GM21825 (cell line): ENCODE measurements at regions not wholly inside any gene's neighbourhood (a gene's known extent, or its start where the extent isn't known, plus 50 kb on each side); places are given as distances from the start of the nearest gene placed in this dataset.

Experiments used
- ATAC-seq: cut with Tn5 transposase; IDR thresholded peaks from one replicate; pipeline ENCODE4 v1.9.1; 2021; ENCODE audit warnings: mild to moderate bottlenecking, moderate library complexity; ENCODE audit not compliant: unreplicated experiment

- ATAC-seq = no peak
Observed at GRCh38 chr5:159525117-159525516, 194.8 kb upstream of the IL12B start.

GRCh38 chr5:159527546-159528254 is 197.4 kb upstream of the IL12B start:
- no peak for ATAC-seq

- no peak for ATAC-seq
Observed at GRCh38 chr5:159531554-159532105, 201.3 kb upstream of the IL12B start.

DNA sequence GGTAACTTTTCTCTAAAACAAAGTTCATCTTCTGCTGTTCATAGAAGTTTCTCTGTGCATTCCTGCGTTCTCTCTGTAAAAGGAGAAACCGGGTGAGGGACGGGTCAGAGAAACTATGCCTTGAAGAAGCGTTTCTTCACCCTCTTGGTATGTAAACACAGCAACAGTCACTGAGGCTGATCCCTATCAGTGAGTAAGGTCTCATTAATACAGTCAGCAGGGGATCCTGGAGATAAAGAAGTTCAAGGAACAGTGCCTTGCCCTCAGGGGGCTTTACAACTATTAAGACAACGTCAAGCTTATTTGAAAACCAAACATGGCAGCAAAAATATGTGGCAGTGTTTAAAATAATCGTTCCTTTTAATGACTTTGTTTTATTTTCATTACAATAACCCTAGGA is 202.9 kb upstream of the IL12B start:
- ATAC-seq = no peak

GRCh38 chr5:159536166-159536565 is 205.9 kb upstream of the IL12B start:
- ATAC-seq = no peak

- ATAC-seq = no peak
Observed at GRCh38 chr5:159536646-159537045, 206.4 kb upstream of the IL12B start.

DNA sequence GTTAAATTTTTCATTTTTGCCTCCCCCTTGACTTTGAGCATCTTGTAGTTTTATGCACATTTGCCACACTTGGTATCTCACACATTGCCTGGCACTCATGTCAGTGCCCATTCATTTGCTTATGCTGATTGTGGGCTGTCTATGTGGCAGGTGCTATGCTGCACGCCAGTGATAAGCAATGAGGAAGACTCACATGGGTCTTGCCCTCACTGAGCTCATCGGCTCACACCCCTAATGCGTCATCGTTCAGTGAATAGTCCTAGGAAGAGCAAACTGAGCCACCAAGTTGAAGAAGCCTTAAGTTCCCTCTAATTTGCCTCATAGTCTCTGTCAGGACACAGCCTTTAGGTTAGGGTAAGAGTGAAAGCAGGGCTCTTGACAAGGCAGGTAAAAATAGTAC is 209.4 kb upstream of the IL12B start:
- ATAC-seq = no peak

DNA sequence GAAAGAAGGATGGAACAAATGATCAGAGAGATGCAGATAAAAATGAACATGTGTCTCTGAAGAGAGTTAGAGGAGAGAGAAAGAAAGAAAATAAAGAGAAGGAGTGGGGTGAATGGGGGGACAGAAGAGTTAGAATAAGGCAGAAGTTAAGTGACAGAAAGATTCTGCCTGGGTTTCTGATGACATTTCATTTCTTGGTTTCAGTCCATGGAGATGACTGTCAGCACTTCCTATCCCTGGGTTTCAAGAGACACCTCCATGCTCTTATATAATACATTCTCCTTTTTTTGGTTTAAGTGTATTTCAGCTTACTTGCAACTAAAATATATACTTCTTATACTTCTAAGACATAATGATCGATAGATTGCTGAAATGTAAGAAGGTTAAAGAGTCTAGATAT is 213.0 kb upstream of the IL12B start:
- ATAC-seq = no peak

DNA sequence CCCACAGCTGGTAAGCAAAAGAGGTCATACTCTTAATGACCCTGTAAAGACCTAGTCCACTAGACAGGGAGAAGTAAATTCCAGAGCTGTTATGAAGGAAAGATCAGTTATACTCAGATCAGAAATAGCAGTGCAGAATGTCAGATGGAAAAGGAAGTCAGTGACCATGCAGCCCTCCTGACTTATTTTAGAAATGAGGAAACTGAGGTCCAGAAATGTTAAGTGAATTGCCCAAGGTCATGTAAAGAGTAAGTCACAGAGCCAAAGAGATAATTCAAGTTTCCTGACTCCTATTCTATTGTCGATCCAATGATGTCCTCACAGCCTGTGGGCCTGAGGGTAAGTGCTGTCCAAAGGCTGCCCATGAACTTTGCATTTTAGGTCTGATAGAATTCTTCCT is 214.9 kb upstream of the IL12B start:
- ATAC-seq = no peak

GRCh38 chr5:159547466-159548195 is 217.3 kb upstream of the IL12B start:
- ATAC-seq = no peak

DNA sequence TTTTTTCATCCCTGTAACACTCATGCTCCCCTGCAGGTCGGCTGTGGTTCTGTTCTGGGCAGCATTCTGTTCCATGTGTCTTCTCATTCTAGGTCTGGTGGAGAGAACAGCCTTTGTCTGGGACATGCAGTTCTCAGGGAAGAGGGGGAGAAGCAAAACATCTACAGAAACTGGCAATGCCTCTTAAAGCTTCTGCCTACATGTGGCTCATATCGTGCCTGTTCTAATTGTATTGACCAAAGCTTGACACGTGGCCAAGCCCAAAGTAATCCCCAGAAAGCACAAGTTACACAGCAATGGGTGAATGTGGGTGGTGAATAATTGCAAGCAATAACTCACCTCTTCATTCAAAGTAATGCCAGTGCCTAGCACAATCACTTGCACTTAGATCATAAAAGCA is 218.2 kb upstream of the IL12B start:
- ATAC-seq = no peak

DNA sequence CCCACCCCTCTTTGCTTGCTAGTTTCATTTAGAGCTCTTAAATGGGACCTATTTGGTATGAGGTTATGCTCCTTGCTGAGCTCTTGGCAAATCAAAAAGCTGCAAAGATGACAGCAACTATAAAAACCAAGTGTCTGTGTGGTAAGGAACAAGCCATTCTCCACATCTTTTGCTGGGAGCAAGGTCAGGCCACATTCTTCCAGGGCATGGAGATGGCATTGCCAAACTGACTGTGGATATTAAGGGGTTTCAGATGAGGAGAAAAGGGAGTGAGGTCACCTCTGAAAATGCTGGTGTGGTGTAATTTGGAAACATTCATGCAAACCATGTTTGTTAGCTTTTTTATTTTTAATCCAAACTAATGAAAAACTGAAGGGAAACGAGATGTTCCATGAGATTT is 218.8 kb upstream of the IL12B start:
- no peak for ATAC-seq

GRCh38 chr5:159550951-159551350 is 220.7 kb upstream of the IL12B start:
- no peak for ATAC-seq

GRCh38 chr5:159552751-159553150 is 222.5 kb upstream of the IL12B start:
- no peak for ATAC-seq

DNA sequence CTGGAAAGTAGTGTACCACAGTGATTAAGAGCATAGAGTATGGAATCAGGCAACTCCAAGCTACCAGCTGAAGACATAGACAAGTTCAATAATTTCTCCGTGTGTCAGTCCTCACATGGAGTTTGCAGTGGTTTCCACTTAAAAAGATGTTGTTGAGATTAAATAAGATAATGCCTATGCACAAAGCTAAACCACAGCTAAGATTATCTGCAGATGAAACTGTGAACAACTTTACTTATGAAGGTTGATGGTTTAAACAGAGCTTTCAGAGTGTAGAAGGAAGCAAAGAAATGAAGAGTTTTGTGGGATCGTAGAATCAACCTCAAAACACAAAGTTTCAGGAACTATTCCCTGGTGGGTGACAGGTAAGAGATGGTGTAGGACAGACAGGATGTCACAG is 223.5 kb upstream of the IL12B start:
- no peak for ATAC-seq

DNA sequence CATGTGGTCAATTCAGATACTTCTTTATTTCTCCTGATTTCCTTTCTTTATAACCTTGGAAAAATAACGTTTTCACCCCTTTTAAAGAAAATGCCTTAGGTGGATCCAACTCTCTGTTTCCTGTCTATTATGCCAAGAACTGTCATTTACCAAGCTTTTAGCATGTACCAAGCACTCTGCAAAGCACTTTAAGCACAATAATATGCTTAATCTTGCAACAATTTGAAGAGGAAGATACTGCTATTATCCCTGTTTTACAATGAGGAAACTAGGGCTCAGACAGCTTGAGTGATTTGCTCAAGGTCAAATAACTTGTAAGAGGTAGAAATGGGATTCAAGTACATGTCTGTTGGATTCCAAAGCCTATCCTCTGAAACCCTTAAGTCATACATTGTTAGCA is 224.8 kb upstream of the IL12B start:
- ATAC-seq = no peak

DNA sequence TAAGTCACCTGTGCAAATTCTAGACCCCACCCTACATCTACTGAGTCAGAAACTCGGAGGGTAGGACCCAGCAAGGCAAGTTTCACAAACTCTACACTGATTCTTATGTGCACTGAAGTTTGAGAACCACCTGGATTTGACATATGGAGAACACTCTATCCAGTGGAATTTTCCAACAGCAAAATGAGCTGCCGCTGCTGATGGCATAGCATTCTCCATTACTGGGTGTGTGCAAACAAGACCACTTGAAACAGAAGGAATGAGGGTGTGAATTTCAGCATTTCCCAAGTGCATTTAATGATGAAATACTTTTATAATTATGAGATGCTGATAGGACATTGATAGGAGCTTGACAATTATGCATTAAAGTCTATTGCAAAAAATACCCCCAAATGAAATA is 229.1 kb upstream of the IL12B start:
- no peak for ATAC-seq

- ATAC-seq = no peak
Observed at GRCh38 chr5:159560088-159560487, 229.8 kb upstream of the IL12B start.

DNA sequence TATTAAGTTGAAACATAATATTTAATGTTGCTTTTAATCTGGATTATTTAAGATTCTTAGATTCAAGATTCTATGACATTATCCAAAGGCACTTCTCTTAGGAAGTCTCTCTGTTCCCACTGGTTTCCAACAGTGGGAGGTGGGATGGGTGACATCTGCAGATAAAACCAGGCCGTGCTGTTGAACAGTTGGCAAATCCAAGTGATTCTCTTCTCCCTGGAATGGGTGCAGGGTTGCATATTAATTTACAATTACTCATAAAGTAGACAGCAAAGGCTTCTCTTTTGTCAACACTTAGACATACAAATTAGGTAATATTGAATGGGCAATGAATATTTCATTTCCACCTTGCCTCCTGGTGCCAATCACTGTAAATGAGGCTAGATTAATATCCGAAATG is 233.7 kb upstream of the IL12B start:
- no peak for ATAC-seq

DNA sequence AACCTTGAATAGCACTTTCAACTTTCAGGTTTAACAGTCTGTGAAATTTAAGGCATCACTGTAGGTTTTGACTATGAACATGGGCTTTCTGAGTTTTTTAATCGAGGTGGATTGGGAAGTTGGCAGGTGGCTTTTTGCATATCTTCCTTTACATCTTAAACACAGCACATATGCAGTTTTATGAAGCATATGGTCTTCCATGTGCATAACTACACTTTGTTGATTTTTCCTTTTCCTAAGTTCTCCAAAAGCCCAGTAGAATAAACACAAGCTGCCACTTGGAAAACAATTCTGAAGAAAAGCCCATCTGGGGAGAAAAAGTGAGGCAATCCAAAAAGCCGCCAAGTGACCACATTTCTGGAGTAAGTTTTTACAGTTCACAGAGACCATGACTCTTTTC is 236.5 kb upstream of the IL12B start:
- no peak for ATAC-seq

DNA sequence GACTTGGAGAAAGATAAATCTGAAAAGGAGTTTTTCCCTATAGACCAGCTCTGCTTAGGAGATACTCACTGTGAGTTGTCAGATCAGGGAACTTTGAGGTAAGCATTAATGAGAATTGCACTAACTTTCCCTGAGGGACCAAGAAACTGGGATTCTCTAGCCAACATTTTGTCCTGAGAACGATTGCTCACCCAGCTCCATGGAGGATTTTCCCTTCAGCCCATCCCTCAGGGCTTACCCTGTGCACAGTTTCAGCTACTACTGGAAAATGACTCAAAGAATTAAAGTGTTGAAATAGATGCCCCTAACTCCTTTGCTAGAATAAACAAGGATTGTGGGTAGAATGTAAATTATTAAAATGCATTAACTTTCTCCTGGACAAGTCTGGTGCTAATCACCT is 237.2 kb upstream of the IL12B start:
- ATAC-seq = no peak

DNA sequence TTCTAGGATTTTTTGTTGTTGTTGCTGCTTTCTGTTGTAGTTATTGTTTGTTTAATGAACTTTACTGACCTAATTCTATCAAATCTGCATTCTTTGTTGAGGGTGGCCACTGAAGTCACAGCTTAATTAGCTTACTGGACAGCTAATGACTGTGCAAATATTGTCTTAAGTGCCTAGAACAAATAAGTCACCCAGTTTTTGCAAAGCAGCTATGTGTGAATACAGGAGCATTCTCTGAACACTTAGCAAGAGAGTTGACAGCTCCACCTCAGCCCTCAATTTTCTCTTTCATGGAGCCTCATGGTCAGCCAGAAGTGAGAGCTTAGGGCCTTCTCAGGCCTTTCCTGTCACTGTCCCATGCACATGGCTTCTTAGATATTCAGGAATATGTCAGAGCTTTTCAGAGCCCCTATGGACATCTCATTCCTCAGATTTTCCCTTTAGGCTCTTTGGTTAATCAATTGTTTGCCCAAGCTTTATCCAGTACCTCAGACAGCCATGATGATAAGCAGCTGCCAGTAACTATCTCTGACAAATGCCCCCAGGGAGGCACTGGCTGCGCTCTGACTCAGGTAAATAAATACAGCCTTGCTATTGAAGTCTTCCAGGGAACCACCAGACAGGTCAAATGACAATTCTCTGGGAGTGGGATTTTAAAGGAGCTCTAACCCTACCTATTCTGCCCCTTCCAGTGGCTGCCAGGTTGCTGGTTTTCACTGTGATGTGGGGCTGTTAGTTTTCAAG is 241.4 kb upstream of the IL12B start:
- ATAC-seq = no peak
